WERI-Rb-1 (cell line): ENCODE measurements at regions not wholly inside any gene's neighbourhood (a gene's known extent, or its start where the extent isn't known, plus 50 kb on each side); places are given as distances from the start of the nearest gene placed in this dataset.
"Not testable (repeated sequence)": the region's sequence is repeated elsewhere in the genome, so short reads cannot be mapped to it uniquely, and the experiment has no call there.

ENCODE experiments used
- DNase-seq: peaks from one replicate; pipeline ENCODE4 v3.0.0-alpha.2; 2020
- H3K27ac ChIP-seq: fragments of 250-450 bp; sonication (Bioruptor Pico); 2 replicates; pipeline ENCODE4 v1.5.1; 2020; ENCODE audit warnings: mild to moderate bottlenecking, moderate library complexity
- H3K27me3 ChIP-seq: fragments of 250-450 bp; sonication (Bioruptor Pico); 2 replicates; pipeline ENCODE4 v1.5.1; 2021; ENCODE audit warnings: mild to moderate bottlenecking, low read depth, moderate library complexity; ENCODE audit not compliant: insufficient read depth, severe bottlenecking
- H3K36me3 ChIP-seq: fragments of 250-450 bp; sonication (Bioruptor Pico); 2 replicates; pipeline ENCODE4 v1.5.1; 2020; ENCODE audit warnings: mild to moderate bottlenecking, moderate library complexity
- H3K4me3 ChIP-seq: 2 replicates; pipeline ENCODE4 v1.5.1; 2011; ENCODE audit warnings: low read depth, mild to moderate bottlenecking, control low read depth, low read length
- H3K9me3 ChIP-seq: fragments of 250-450 bp; sonication (Bioruptor Pico); 2 replicates; pipeline ENCODE4 v1.5.1; 2021; ENCODE audit warnings: mild to moderate bottlenecking, moderate library complexity; ENCODE audit not compliant: severe bottlenecking
- TF ChIP-seq, protein P1 (sequence below): IDR thresholded peaks from 2 replicates; pipeline ENCODE4 v1.5.1; 2011; ENCODE audit warnings: low read depth, mild to moderate bottlenecking, control low read depth, inconsistent platforms, low read length

DNA sequence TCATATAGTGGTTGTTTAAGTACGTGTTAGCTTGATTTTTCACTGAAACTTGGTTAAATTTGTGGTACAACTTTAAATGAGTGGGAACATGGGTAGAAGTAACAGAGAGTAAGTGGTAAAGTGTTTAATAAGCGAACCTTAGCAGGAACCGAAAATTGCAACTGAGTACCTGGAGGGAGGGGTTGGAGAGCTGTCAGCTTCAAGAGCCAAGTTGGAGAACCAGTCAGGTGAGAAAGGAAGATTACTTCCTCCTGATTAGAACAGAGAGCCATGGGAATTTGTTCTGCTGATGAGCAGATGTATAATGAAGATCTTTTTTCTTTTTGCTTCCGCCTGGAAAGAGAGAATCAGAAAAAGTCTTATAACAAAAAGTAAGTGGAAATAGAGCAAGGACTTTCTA is 158.4 kb upstream of the CDH7 start:
- no peak overlapping the region for H3K27ac ChIP-seq
- TF ChIP-seq, protein P1, sequence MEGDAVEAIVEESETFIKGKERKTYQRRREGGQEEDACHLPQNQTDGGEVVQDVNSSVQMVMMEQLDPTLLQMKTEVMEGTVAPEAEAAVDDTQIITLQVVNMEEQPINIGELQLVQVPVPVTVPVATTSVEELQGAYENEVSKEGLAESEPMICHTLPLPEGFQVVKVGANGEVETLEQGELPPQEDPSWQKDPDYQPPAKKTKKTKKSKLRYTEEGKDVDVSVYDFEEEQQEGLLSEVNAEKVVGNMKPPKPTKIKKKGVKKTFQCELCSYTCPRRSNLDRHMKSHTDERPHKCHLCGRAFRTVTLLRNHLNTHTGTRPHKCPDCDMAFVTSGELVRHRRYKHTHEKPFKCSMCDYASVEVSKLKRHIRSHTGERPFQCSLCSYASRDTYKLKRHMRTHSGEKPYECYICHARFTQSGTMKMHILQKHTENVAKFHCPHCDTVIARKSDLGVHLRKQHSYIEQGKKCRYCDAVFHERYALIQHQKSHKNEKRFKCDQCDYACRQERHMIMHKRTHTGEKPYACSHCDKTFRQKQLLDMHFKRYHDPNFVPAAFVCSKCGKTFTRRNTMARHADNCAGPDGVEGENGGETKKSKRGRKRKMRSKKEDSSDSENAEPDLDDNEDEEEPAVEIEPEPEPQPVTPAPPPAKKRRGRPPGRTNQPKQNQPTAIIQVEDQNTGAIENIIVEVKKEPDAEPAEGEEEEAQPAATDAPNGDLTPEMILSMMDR = no peak
- no peak for DNase-seq

DNA sequence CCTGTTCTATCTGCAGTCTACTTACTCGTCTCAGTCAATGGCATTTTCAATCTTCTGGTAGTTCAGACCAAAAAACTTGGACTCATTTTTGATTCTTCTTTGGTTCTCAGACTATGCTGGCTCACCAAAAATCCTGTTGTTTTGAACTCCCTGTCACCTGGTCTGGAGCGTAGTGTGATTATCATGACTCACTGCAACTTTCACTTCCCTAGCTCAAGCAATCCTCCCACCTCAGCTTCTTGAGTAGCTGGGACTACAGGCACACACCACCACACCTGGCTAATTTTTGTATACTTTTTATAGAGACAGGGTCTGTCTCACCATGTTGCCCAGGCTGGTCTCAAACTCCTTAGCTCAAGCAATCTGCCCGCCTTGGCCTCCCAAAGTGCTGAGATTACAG is 163.3 kb upstream of the CDH7 start:
- H3K9me3 ChIP-seq = no peaks in the 10 kb centered on the region
- TF ChIP-seq, protein P1 = no peak

More for the DNA sequence above, 158.4 kb upstream of the CDH7 start:
- no peaks in the 10 kb centered on the region for H3K9me3 ChIP-seq
- H3K27me3 ChIP-seq = no peaks in the 10 kb centered on the region
- H3K36me3 ChIP-seq = no peaks in the 10 kb centered on the region
- H3K4me3 ChIP-seq = no peak overlapping the region

DNA sequence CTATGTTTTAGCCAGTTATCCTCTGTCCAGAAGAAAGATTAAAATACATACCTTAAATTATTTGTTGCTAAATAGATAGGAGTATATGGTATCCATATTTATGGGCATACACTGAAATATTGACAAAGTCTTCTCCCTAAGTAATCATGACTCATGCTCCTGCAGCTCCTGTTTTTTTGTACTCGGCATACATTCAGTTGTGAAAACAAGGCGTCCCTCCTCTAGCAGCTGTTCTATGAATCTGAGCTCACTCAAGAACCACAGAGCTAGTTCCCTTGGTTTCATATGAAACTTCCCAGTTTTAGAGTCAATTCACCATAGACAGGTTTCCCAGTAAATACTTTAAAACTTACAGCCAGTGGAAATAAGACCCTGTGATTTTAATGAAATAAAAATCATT is 168.7 kb upstream of the CDH7 start:
- not testable (repeated sequence) for H3K9me3 ChIP-seq, H3K36me3 ChIP-seq, H3K27me3 ChIP-seq, DNase-seq, H3K4me3 ChIP-seq, H3K27ac ChIP-seq

More for the DNA sequence above, 163.3 kb upstream of the CDH7 start:
- no peaks in the 10 kb centered on the region for H3K36me3 ChIP-seq
- no peak overlapping the region for H3K4me3 ChIP-seq
- H3K27ac ChIP-seq = no peak overlapping the region
- H3K27me3 ChIP-seq = no peaks in the 10 kb centered on the region
- DNase-seq = no peak

DNA sequence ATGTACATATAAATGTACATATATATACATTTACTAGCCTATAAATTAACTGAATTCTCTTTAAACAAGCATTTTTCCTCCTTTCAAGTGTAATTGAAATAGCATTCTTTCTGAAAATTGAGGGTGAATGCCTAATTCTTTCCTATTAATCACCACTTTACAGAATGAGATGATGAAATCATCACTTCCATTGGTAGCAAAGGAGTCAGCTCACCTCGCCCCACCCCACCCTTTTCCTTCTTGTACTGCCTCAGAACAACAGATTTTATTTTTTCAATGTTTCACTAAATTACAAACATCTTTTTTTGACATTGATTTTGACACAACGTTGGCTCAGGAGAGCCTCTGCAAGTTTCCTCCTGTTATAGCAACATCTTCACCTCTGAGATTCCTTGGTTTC is 181.9 kb upstream of the CDH7 start:
- no peak overlapping the region for H3K4me3 ChIP-seq
- H3K27ac ChIP-seq = no peak overlapping the region
- DNase-seq = no peak
- no peaks in the 10 kb centered on the region for H3K27me3 ChIP-seq
- no peaks in the 10 kb centered on the region for H3K36me3 ChIP-seq
- H3K9me3 ChIP-seq = no peaks in the 10 kb centered on the region
- TF ChIP-seq, protein P1 = no peak

DNA sequence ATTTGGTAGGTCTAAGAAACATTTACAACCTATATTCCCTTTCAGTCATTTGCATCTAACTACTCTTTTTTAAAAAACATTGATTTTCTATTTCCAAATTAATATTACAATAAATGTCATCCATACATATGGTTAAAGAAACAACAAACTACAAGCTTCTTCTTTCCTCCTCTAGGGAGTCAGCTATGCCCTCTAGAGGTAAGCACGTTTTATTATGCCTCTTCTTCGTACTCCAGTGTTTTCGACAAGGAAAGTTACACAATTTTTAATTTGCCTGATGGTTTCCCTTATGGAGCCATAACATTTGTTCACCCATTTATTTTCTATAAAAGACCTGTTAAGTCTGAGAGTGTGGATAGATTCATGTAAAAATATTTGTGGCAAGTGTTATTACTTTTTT is 183.4 kb upstream of the CDH7 start:
- TF ChIP-seq, protein P1 = peak; percentile 37; the same call in 1 of the 2 replicates
- DNase-seq = no peak
- H3K9me3 ChIP-seq = no peaks in the 10 kb centered on the region

DNA sequence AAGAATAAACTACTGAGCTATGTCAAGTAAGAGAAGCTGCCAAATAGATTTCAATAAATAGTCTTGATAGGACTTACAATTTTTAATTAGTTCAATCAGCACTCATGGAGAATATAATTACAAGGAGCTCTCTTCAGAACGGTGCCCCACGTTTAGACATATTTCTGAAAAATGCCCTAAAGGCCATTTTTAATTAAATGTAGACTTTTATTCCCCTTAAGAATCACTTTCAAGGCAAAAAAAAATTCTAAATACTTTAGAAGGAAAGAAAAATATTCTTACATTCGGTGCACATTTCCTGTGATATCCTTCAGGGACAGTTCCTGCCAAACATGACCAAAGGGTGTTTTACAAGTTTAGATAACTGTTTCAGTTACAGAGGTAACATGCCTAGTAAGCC is 202.5 kb upstream of the CDH7 start:
- no peak overlapping the region for H3K4me3 ChIP-seq
- DNase-seq = no peak
- no peaks in the 10 kb centered on the region for H3K27me3 ChIP-seq
- TF ChIP-seq, protein P1 = no peak
- H3K27ac ChIP-seq = no peak overlapping the region
- H3K9me3 ChIP-seq = no peaks in the 10 kb centered on the region
- H3K36me3 ChIP-seq = no peaks in the 10 kb centered on the region

More for the DNA sequence above, 183.4 kb upstream of the CDH7 start:
- Histone ChIP-seq H3K27me3 (no peaks in the 10 kb centered on the region), H3K27ac (no peak overlapping the region), H3K36me3 (no peaks in the 10 kb centered on the region), H3K4me3 (no peak overlapping the region)
